Loucy (cell line): ENCODE measurements at regions not wholly inside any gene's neighbourhood (a gene's known extent, or its start where the extent isn't known, plus 50 kb on each side); places are given as distances from the start of the nearest gene placed in this dataset.

Experiments
- H2AFZ ChIP-seq: fragments of 200-600 bp; sonication (generic); 2 replicates; pipeline ENCODE4 v1.6.0; 2016; ENCODE audit warnings: antibody characterized with exemption, mild to moderate bottlenecking, low read length, moderate library complexity
- H3F3A ChIP-seq: fragments of 200-600 bp; 2 replicates; pipeline ENCODE4 v1.6.0; 2016; ENCODE audit warnings: antibody characterized with exemption, low read depth, mild to moderate bottlenecking
- H3K27me3 ChIP-seq: fragments of 200-600 bp; sonication (generic); 2 replicates; pipeline ENCODE4 v1.6.1; 2014; ENCODE audit warnings: low read length, mild to moderate bottlenecking; ENCODE audit not compliant: insufficient read depth, poor library complexity, severe bottlenecking
- H3K36me3 ChIP-seq: fragments of 200-600 bp; sonication (generic); 2 replicates; pipeline ENCODE4 v1.6.1; 2016; ENCODE audit warnings: low read length; ENCODE audit not compliant: insufficient read depth
- H3K4me1 ChIP-seq: fragments of 200-600 bp; sonication (generic); 2 replicates; pipeline ENCODE4 v1.5.1; 2014; ENCODE audit warnings: low read length, mild to moderate bottlenecking; ENCODE audit not compliant: insufficient read depth, poor library complexity, severe bottlenecking
- H3K4me2 ChIP-seq: fragments of 200-600 bp; sonication (generic); 2 replicates; pipeline ENCODE4 v1.6.0; 2014; ENCODE audit warnings: antibody characterized with exemption, low read length, low read depth, mild to moderate bottlenecking; ENCODE audit not compliant: poor library complexity, severe bottlenecking
- H3K4me3 ChIP-seq: fragments of 200-600 bp; sonication (generic); 2 replicates; pipeline ENCODE4 v1.5.1; 2014; ENCODE audit warnings: low read length, mild to moderate bottlenecking, mixed read lengths; ENCODE audit not compliant: poor library complexity, severe bottlenecking
- H3K79me2 ChIP-seq: fragments of 200-600 bp; sonication (generic); 2 replicates; pipeline ENCODE4 v1.6.1; 2014; ENCODE audit warnings: low read length; ENCODE audit not compliant: insufficient read depth
- H3K9ac ChIP-seq: fragments of 200-600 bp; sonication (generic); 2 replicates; pipeline ENCODE4 v1.6.0; 2014; ENCODE audit warnings: mild to moderate bottlenecking, low read depth, low read length, moderate library complexity; ENCODE audit not compliant: poor library complexity, severe bottlenecking
- H3K9me2 ChIP-seq: fragments of 200-600 bp; sonication (generic); replicated peaks from 2 replicates; pipeline ENCODE4 v1.6.1; 2016; ENCODE audit warnings: low read depth, low read length, mixed read lengths
- H3K9me3 ChIP-seq: fragments of 200-600 bp; sonication (generic); 2 replicates; pipeline ENCODE4 v1.6.1; 2014; ENCODE audit warnings: mild to moderate bottlenecking, antibody characterized with exemption, low read length, low read depth; ENCODE audit not compliant: insufficient read depth
- H4K20me1 ChIP-seq: fragments of 200-600 bp; sonication (generic); 2 replicates; pipeline ENCODE4 v1.6.0; 2014; ENCODE audit warnings: antibody characterized with exemption, low read length, mild to moderate bottlenecking; ENCODE audit not compliant: insufficient read depth, poor library complexity, severe bottlenecking
- EZH2phosphoT487 ChIP-seq: fragments of 200-600 bp; IDR thresholded peaks from 2 replicates; pipeline ENCODE4 v1.6.1; 2018; ENCODE audit warnings: antibody characterized with exemption, mild to moderate bottlenecking, moderate library complexity, borderline replicate concordance
- TF ChIP-seq, protein P1 (sequence below): fragments of 200-600 bp; sonication (generic); conservative IDR thresholded peaks from 2 replicates; pipeline ENCODE4 v1.5.1; 2014; ENCODE audit warnings: mild to moderate bottlenecking, antibody characterized with exemption, low read length

- no peaks in the 10 kb centered on the region for H3K4me1 ChIP-seq
- no peak overlapping the region for H2AFZ ChIP-seq
These were observed 190.4 kb upstream of the HDAC4 start for GRCh38 chr2:239590995-239591915.

GRCh38 chr2:239590276-239590675 lies 189.5 kb upstream of the HDAC4 start:
- H3K4me3 ChIP-seq = no peak overlapping the region

More at GRCh38 chr2:239590995-239591915, 190.4 kb upstream of the HDAC4 start:
- Histone ChIP-seq H4K20me1 (no peaks in the 10 kb centered on the region), H3K27me3 (no peaks in the 10 kb centered on the region), H3K9ac (no peak overlapping the region), H3K9me2 (no peaks in the 10 kb centered on the region), H3K9me3 (peaks cover 13% of the 10 kb centered on the region; the same call in 1 of the 2 replicates), H3K4me3 (no peak overlapping the region), H3K4me2 (no peak overlapping the region), H3K79me2 (no peaks in the 10 kb centered on the region), H3K36me3 (no peaks in the 10 kb centered on the region), H3F3A (no peaks in the 10 kb centered on the region)
- TF ChIP-seq EZH2phosphoT487 = no peak
- TF ChIP-seq, protein P1, sequence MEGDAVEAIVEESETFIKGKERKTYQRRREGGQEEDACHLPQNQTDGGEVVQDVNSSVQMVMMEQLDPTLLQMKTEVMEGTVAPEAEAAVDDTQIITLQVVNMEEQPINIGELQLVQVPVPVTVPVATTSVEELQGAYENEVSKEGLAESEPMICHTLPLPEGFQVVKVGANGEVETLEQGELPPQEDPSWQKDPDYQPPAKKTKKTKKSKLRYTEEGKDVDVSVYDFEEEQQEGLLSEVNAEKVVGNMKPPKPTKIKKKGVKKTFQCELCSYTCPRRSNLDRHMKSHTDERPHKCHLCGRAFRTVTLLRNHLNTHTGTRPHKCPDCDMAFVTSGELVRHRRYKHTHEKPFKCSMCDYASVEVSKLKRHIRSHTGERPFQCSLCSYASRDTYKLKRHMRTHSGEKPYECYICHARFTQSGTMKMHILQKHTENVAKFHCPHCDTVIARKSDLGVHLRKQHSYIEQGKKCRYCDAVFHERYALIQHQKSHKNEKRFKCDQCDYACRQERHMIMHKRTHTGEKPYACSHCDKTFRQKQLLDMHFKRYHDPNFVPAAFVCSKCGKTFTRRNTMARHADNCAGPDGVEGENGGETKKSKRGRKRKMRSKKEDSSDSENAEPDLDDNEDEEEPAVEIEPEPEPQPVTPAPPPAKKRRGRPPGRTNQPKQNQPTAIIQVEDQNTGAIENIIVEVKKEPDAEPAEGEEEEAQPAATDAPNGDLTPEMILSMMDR = no peak

GRCh38 chr2:239589833-239590232 lies 189.0 kb upstream of the HDAC4 start:
- Histone ChIP-seq H3F3A (no peaks in the 10 kb centered on the region), H3K4me3 (no peak overlapping the region), H3K4me2 (no peak overlapping the region), H3K4me1 (no peaks in the 10 kb centered on the region), H4K20me1 (no peaks in the 10 kb centered on the region), H3K9ac (no peak overlapping the region), H2AFZ (no peak overlapping the region), H3K36me3 (no peaks in the 10 kb centered on the region), H3K27me3 (no peaks in the 10 kb centered on the region), H3K9me3 (peaks cover 13% of the 10 kb centered on the region; the same call in 1 of the 2 replicates), H3K9me2 (no peaks in the 10 kb centered on the region), H3K79me2 (no peaks in the 10 kb centered on the region)
- no peak for TF ChIP-seq EZH2phosphoT487
- TF ChIP-seq, protein P1 = no peak

More at GRCh38 chr2:239590276-239590675, 189.5 kb upstream of the HDAC4 start:
- H3K36me3 ChIP-seq = no peaks in the 10 kb centered on the region
- peaks cover 13% of the 10 kb centered on the region; the same call in 1 of the 2 replicates for H3K9me3 ChIP-seq
- H3K9me2 ChIP-seq = no peaks in the 10 kb centered on the region
- TF ChIP-seq EZH2phosphoT487 = no peak
- TF ChIP-seq, protein P1 = no peak
- H3F3A ChIP-seq = no peaks in the 10 kb centered on the region
- no peaks in the 10 kb centered on the region for H4K20me1 ChIP-seq
- no peak overlapping the region for H2AFZ ChIP-seq
- no peaks in the 10 kb centered on the region for H3K27me3 ChIP-seq
- no peaks in the 10 kb centered on the region for H3K79me2 ChIP-seq
- H3K9ac ChIP-seq = no peak overlapping the region
- H3K4me2 ChIP-seq = no peak overlapping the region
- no peaks in the 10 kb centered on the region for H3K4me1 ChIP-seq
